Subcutaneous abdominal adipose tissue (tissue), 5 donors: ENCODE measurements at regions not wholly inside any gene's neighbourhood (a gene's known extent, or its start where the extent isn't known, plus 50 kb on each side); places are given as distances from the start of the nearest gene placed in this dataset.
A peak's percentile ranks its signal among the peaks of the same experiment; 100 is the strongest.

Source experiments
- H3K27ac ChIP-seq: one replicate; pipeline ENCODE4 v1.7.0; 2013; ENCODE audit warnings: low read depth, mild to moderate bottlenecking, inconsistent platforms, low read length, moderate library complexity
- H3K27me3 ChIP-seq, 5 donors: one replicate each; pipeline ENCODE4 v1.7.0; 2013; ENCODE audit warnings: low read length in 5 of 5, inconsistent platforms in 1 of 5; ENCODE audit not compliant: control insufficient read depth in 5 of 5, insufficient read depth in 4 of 5
- H3K36me3 ChIP-seq, 5 donors: one replicate each; pipeline ENCODE4 v1.7.0; 2013; ENCODE audit warnings: low read length in 5 of 5; ENCODE audit not compliant: control insufficient read depth in 5 of 5, insufficient read depth in 5 of 5
- H3K4me1 ChIP-seq, 5 donors: one replicate each; pipeline ENCODE4 v1.7.0; 2013; ENCODE audit warnings: low read length in 5 of 5, mild to moderate bottlenecking in 3 of 5, moderate library complexity in 1 of 5; ENCODE audit not compliant: control insufficient read depth in 5 of 5, insufficient read depth in 5 of 5
- H3K4me3 ChIP-seq, 5 donors: one replicate each; pipeline ENCODE4 v1.7.0; 2013; ENCODE audit warnings: low read length in 5 of 5, low read depth in 1 of 5
- H3K9ac ChIP-seq, 5 donors: one replicate each; pipeline ENCODE4 v1.7.0; 2013; ENCODE audit warnings: low read length in 5 of 5, mild to moderate bottlenecking in 4 of 5, moderate library complexity in 3 of 5
- H3K9me3 ChIP-seq, 5 donors: one replicate each; pipeline ENCODE4 v1.7.0; 2013; ENCODE audit warnings: low read length in 5 of 5; ENCODE audit not compliant: control insufficient read depth in 5 of 5
- donor health status: healthy.
- donor health status: healthy.
- donor health status: healthy.
- donor health status: healthy.
- donor health status: healthy.

DNA sequence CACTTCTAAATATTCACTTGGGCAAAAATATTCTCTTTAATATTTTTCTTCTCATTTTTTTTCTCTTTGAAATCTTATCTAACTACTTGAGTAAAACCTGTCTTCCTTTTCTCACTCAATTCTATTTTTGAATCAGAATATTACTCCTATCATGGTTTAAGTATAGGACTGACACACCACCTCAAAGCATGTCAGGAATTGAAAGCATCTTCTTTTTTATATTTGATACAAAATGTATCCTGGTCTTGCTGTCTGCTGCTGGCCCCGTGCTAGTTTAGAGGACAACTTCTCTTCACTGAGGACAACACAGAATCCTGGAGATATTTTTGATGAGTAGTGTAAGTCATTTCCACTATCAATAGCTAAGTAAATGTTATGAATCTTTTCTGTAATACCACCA is 383.6 kb downstream of the GADD45G start:
- Histone ChIP-seq H3K36me3 (no peaks in the 10 kb centered on the region), H3K9me3 (no peaks in the 10 kb centered on the region), H3K4me3 (no peak overlapping the region), H3K27ac (no peak overlapping the region), H3K27me3 (no peaks in the 10 kb centered on the region), H3K4me1 (peaks cover 2 to 18% (median 12%) of the 10 kb centered on the region in 5 donors), H3K9ac (no peak overlapping the region)

DNA sequence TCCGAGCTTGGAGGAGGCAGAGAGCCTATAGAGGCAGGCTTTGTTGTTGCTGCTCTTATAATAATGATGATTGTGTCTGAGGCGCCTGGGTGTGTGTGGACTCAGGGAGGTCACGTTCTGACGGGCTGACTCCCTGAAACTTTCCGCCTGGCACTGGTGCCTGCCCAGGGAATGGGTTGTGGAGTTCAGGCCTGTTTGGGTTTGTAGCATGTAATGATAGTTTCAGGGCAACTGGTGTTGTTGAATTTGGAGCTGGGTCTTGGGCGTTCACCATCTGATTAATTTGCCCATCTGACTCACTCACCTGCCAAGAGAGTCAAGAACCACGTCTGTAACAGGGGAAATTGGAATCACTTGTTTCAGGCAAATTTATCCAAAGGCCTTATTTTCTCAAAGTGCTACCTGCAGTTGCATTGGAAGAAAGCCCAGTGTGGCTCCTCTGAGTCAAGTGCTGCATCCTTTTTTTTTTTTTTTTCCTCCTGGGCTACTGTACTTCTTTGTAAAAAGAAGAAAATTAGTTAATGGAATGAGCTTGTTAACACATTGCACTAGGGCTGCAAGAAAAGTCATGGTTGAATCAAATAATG is 386.5 kb downstream of the GADD45G start:
- peaks cover 16 to 38% (median 32%) of the 10 kb centered on the region in 5 donors for H3K4me1 ChIP-seq
- peaks cover 0 to 4% (median 0%) of the 10 kb centered on the region in 5 donors for H3K9me3 ChIP-seq
- no peaks in the 10 kb centered on the region for H3K36me3 ChIP-seq
- no peaks in the 10 kb centered on the region for H3K27me3 ChIP-seq
- no peak overlapping the region for H3K4me3 ChIP-seq
- H3K27ac ChIP-seq, result no peak overlapping the region
- no peak overlapping the region for H3K9ac ChIP-seq

DNA sequence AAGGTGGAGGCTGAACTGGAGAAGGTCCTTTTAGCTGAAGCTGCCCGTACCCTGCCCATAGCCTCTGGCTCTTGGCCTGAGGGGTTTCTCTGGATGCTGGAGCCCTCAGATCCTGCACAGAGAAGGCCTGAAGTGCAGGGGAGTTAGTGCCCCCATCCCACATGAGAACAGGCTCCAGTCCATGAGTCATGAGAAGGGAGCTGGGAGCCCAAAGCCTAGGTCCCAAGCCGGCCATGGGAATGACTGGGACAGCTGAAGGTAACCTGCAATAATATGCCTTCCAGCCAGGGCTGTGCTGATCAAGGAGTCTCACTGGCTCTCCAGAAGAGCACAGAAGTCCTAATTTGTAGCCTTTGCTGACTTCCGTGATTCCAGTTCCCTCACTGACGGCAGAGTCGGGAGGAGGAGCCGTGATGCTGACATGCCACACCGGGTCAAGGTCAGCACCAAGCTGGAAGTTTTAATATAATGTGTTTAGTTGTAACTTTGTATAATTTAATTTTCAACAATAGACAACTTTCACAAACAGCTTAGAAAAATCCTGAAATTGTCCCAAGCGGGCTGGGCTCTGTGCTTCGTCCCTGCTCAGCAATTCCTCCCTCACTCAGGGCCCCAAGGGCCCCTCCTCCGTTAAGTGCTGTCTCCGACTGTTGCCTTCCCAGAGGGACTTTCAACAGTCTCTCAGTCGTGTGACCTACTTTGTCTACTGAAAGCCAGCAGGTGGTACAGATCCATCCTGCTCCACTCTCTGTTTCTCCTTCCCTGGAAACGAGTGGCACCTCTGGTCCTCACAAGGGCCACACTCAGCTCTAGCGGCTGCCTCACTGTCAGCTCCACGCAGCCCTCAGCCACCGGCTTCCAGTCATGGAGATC is 387.8 kb downstream of the GADD45G start:
- no peak overlapping the region for H3K4me3 ChIP-seq
- H3K27ac ChIP-seq, result no peak overlapping the region
- no peaks in the 10 kb centered on the region for H3K36me3 ChIP-seq
- peaks cover 0 to 6% (median 0%) of the 10 kb centered on the region in 5 donors for H3K9me3 ChIP-seq
- no peaks in the 10 kb centered on the region for H3K27me3 ChIP-seq
- H3K4me1 ChIP-seq, result peaks cover 16 to 38% (median 32%) of the 10 kb centered on the region in 5 donors
- H3K9ac ChIP-seq, result no peak overlapping the region

DNA sequence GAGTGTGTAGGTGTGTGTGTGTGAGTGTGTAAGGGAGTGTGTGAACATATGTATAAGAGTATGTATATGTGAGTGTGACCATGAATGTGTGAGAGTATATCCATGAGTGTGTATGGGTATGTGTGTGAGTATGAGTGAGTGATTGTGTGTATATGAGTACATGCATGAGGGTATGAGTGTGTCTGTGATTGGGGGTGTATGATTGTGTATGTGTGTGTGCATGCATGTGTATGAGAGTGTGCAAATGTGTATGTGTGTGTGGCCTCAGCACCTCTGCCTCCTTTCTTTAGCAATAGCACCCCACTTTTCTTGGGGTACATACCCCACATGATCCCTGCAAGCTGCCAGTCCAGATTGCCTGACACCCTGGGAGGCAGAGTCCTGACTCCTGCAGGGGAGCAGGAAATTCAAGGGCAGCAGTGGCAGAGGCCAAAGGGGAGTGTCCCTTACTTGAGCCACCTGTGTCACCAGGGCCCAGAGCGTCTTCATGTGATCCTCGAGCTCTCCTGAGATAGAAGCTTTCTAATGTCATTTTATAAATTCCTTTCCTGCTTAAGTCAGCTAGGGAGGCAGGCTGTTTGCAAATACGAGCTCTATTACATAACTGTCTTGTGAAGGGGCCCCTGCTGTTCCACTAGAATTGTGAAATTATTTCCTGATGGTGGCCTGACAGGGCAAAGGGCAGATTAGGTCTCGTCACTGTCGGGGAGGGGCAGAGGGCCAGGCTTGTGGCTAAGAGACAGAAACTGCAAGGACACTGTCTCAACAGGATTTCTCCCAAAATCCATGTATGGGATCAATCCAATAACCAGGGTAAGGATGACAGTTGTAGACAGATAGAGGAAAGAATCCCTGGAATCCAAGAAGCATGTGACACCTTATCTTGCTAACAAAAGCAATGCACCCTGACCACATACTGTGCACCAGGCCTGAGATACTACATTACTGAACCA is 389.1 kb downstream of the GADD45G start:
- Histone ChIP-seq H3K9ac (no peak overlapping the region), H3K9me3 (peaks cover 0 to 6% (median 0%) of the 10 kb centered on the region in 5 donors), H3K36me3 (no peaks in the 10 kb centered on the region), H3K27ac (peak overlapping the region; percentile 23), H3K4me3 (peak overlapping the region in 2 of 5 donors; percentile 11 to 13), H3K27me3 (no peaks in the 10 kb centered on the region), H3K4me1 (peaks cover 16 to 37% (median 32%) of the 10 kb centered on the region in 5 donors)

DNA sequence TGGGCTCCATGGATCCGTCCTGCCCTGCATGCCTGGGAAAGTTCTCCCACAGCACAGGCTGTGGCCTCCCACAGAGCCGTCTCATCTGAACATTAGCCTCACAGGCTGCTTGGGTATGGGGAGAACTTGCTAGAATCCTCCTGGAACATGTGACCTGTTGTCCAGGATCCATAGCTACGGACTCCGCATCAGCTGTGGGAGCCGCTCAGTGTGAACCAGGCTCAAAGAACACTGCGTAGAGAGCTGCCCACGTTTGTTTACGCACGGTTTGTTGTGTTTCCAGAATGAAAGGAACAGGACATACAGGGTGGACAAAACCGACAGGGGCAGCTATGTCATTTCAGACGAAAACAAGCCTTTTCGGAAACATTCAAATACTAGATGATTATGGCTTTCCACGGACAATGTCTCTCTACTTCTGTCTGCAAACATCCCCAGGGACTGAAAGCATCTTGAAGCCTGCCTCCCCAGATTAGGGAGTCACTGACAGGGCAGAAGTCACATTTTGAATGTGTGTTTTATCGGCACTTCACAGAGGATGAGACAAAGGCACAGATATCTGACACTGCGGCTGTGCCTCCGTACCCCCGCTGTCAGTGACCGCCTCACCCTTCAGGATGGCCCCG is 390.3 kb downstream of the GADD45G start:
- no peak overlapping the region for H3K9ac ChIP-seq
- no peaks in the 10 kb centered on the region for H3K36me3 ChIP-seq
- peaks cover 17 to 46% (median 42%) of the 10 kb centered on the region in 5 donors for H3K4me1 ChIP-seq
- peaks cover 0 to 6% (median 0%) of the 10 kb centered on the region in 5 donors for H3K9me3 ChIP-seq
- no peak overlapping the region for H3K27ac ChIP-seq
- H3K27me3 ChIP-seq, result no peaks in the 10 kb centered on the region
- no peak overlapping the region for H3K4me3 ChIP-seq

DNA sequence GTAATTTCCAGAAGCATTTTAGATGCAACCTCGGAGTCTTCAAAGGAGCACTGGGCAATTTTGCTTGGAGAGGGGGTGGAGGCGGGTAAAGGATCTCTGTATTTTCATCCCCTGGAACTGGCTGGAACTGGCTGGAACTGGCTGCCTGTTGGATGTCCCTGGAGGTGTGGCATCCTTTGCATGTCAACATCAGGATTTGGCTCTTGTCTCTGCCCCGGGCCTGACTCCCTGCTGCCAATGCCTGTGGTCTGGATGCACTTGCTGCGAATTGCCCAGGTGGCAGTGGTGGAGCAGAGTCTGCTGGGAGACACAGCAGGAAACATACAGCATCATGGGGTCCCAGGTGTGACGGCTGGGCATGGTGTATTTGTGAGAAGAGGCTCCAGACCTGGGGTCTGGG is 391.3 kb downstream of the GADD45G start:
- Histone ChIP-seq H3K9ac (no peak overlapping the region), H3K4me1 (peaks cover 22 to 56% (median 52%) of the 10 kb centered on the region in 5 donors), H3K36me3 (no peaks in the 10 kb centered on the region), H3K9me3 (peaks cover 0 to 6% (median 0%) of the 10 kb centered on the region in 5 donors), H3K27me3 (no peaks in the 10 kb centered on the region), H3K27ac (no peak overlapping the region), H3K4me3 (no peak overlapping the region)

DNA sequence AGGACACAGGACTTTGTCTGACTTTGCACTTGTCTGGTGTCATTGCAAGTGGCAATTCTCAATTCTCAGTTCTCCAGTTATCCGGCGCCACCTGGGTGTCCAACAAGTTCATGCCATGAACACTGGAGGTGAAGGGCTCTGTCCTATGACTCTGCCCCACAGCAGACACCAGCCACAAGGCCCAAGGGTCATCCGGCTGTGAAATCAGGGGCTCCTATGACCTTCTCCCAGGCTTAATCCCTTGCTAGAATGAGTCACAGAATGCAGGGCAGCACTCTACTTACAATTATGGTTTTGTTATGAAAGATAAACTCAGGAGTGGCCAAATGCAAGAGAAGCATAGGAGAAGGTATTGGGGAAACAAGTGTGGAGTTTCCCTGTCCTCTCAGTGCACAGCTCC is 392.0 kb downstream of the GADD45G start:
- Histone ChIP-seq H3K27me3 (no peaks in the 10 kb centered on the region), H3K4me1 (peaks cover 22 to 57% (median 55%) of the 10 kb centered on the region in 5 donors), H3K4me3 (no peak overlapping the region), H3K9me3 (peaks cover 0 to 6% (median 0%) of the 10 kb centered on the region in 5 donors), H3K36me3 (no peaks in the 10 kb centered on the region), H3K27ac (no peak overlapping the region), H3K9ac (no peak overlapping the region)

DNA sequence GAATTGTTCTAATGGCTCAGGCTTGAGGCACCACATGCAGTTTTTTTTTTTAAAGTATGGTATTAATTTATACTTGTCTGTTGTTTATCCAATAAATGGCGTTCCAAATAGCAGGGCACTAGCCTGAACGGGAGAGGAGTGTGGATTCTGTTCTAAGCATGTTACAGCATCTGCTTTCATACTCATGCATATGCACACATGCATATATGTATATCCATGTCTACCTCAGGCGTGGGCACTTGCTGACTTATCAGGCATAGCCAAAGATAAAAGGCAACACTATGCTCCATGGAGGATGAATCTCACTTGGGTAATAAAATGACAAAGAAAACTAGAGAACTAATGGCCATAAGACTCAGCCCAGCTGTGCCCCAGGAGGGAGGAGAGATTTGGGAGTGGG is 393.8 kb downstream of the GADD45G start:
- no peaks in the 10 kb centered on the region for H3K36me3 ChIP-seq
- H3K4me3 ChIP-seq, result no peak overlapping the region
- no peak overlapping the region for H3K27ac ChIP-seq
- H3K9me3 ChIP-seq, result peaks cover 0 to 6% (median 0%) of the 10 kb centered on the region in 5 donors
- no peaks in the 10 kb centered on the region for H3K27me3 ChIP-seq
- H3K4me1 ChIP-seq, result peaks cover 18 to 58% (median 57%) of the 10 kb centered on the region in 5 donors
- no peak overlapping the region for H3K9ac ChIP-seq

DNA sequence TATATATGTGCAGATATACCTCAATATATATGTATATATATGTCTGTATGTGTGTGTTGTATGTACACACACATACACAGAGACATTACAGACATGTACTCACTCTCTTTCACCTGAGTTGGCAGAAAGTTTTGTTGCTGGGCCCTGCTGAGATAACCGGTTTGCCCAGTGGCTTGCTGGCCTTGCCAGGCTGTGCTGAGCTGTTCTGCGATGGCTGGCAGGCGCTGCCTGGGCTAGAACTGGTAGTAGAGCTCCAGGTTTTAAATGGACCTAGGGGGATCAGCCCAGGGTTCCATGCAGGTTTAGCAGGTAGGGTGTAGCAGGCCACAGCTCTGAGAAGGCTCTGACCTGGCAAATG is 394.3 kb downstream of the GADD45G start:
- peak overlapping the region in 3 of 5 donors; percentile 48 to 69 (median 60) for H3K9ac ChIP-seq
- H3K36me3 ChIP-seq, result no peaks in the 10 kb centered on the region
- H3K4me1 ChIP-seq, result peaks cover 14 to 55% (median 53%) of the 10 kb centered on the region in 5 donors
- H3K27me3 ChIP-seq, result no peaks in the 10 kb centered on the region
- peak overlapping the region; percentile 12 for H3K27ac ChIP-seq
- no peak overlapping the region for H3K4me3 ChIP-seq
- peaks cover 0 to 6% (median 0%) of the 10 kb centered on the region in 5 donors for H3K9me3 ChIP-seq
